Caco-2 (cell line): ENCODE measurements at regions not wholly inside any gene's neighbourhood (a gene's known extent, or its start where the extent isn't known, plus 50 kb on each side); places are given as distances from the start of the nearest gene placed in this dataset.

Experiments
- BruUV-seq: library from RNA; stranded (reverse); fragments of 400-500 nt; replicated peaks from 2 replicates; lab custom pipeline; 2021; lab: Mats Ljungman, UMichigan
- CTCF ChIA-PET: fragments of 300-600 bp; sonication (Branson Sonifier 250); formaldehyde crosslinking; loops from one replicate; lab custom pipeline; 2022; ENCODE audit warnings: antibody characterized with exemption; lab: Charles Lee
- POLR2A ChIA-PET: fragments of 300-600 bp; sonication (Branson Sonifier 250); formaldehyde crosslinking; loops from one replicate; lab custom pipeline; 2022; ENCODE audit warnings: antibody characterized with exemption; lab: Charles Lee
- DNase-seq, 2 experiments: peaks; one replicate each; pipeline versions ENCODE4 v3.0.0 to v3.0.0-alpha.2; 2020 to 2022
- H3K27me3 ChIP-seq: replicated peaks from 2 replicates; pipeline ENCODE4 v1.6.0; 2011; ENCODE audit warnings: low read length; ENCODE audit not compliant: control insufficient read depth, insufficient read depth
- H3K36me3 ChIP-seq: 2 replicates; pipeline ENCODE4 v1.5.1; 2011; ENCODE audit warnings: low read length; ENCODE audit not compliant: control insufficient read depth, insufficient read depth
- H3K4me1 ChIP-seq: fragments of 250-450 bp; sonication (Bioruptor Pico); 2 replicates; pipeline ENCODE4 v1.5.1; 2020; ENCODE audit warnings: mild to moderate bottlenecking
- H3K4me3 ChIP-seq: 2 replicates; pipeline ENCODE4 v1.5.1; 2011; ENCODE audit warnings: low read depth, mild to moderate bottlenecking, control low read depth, low read length
- H3K9me3 ChIP-seq: fragments of 250-450 bp; sonication (Bioruptor Pico); 2 replicates; pipeline ENCODE4 v1.5.1; 2020; ENCODE audit warnings: mild to moderate bottlenecking, moderate library complexity
- H3K27ac Mint-ChIP-seq: one replicate; pipeline ENCODE4 v1.8.0; 2022; ENCODE audit warnings: mixed read lengths; ENCODE audit not compliant: unreplicated experiment
- H3K27me3 Mint-ChIP-seq: one replicate; pipeline ENCODE4 v1.8.0; 2022; ENCODE audit warnings: mixed read lengths; ENCODE audit not compliant: insufficient read depth, unreplicated experiment
- H3K36me3 Mint-ChIP-seq: one replicate; pipeline ENCODE4 v1.8.0; 2022; ENCODE audit warnings: mild to moderate bottlenecking, mixed read lengths; ENCODE audit not compliant: insufficient read depth, unreplicated experiment
- H3K4me1 Mint-ChIP-seq: one replicate; pipeline ENCODE4 v1.8.0; 2022; ENCODE audit warnings: low read depth, mixed read lengths; ENCODE audit not compliant: unreplicated experiment
- H3K4me3 Mint-ChIP-seq: one replicate; pipeline ENCODE4 v1.8.0; 2022; ENCODE audit warnings: mild to moderate bottlenecking, moderate library complexity, mixed read lengths; ENCODE audit not compliant: unreplicated experiment
- H3K9me3 Mint-ChIP-seq: one replicate; pipeline ENCODE4 v1.8.0; 2022; ENCODE audit warnings: mixed read lengths; ENCODE audit not compliant: unreplicated experiment
- CTCF ChIP-seq, 2 experiments: fragments of 200-600 bp in 1 of 2; IDR thresholded peaks; 1 replicate in 1 of 2; 2 replicates in 1 of 2; pipeline versions ENCODE4 v1.5.1 to v1.8.0; 2011 to 2022; ENCODE audit warnings: antibody characterized with exemption in 1 of 2, control low read depth in 1 of 2, inconsistent platforms in 1 of 2, low read depth in 1 of 2, low read length in 1 of 2, mild to moderate bottlenecking in 1 of 2, moderate library complexity in 1 of 2; ENCODE audit not compliant: insufficient read depth in 1 of 2, severe bottlenecking in 1 of 2, unreplicated experiment in 1 of 2
- intact Hi-C: fragments of 100-400 bp; cut with micrococcal nuclease; formaldehyde crosslinking; loops from one replicate; pipeline ENCODE4 v1.10.0; 2022; ENCODE audit not compliant: unreplicated experiment

DNA sequence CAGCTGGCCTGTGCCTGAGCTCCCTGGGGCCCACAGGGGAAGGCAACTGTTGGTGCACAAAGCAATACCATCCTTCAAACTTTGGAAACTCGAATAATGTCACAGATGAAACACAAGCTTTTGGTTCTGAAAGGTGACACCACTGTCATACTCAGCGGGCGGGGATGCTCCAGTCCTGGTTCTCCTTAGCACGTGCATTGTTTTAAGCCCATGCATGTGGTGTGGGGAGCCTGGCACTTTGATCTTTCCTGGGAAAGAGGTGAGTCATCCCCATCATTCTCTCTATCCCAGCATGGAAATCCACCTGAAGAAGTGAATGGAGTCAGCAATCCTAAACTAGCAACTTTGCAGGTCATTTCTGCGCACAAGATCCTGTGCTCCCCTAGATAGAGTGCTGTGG lies 119.6 kb downstream of the GLRX3 start:
- no peaks in the 10 kb centered on the region for H3K27me3 Mint-ChIP-seq
- no peaks in the 10 kb centered on the region for H3K4me1 Mint-ChIP-seq
- POLR2A ChIA-PET: no interaction called here
- H3K36me3 Mint-ChIP-seq: no peaks in the 10 kb centered on the region
- peaks cover 23% of the 10 kb centered on the region for H3K9me3 Mint-ChIP-seq
- CTCF ChIA-PET: no interaction called here
- Histone ChIP-seq H3K9me3 (no peaks in the 10 kb centered on the region), H3K4me3 (no peak overlapping the region), H3K4me1 (no peaks in the 10 kb centered on the region), H3K36me3 (no peaks in the 10 kb centered on the region), H3K27me3 (no peaks in the 10 kb centered on the region)
- no peak for DNase-seq
- H3K4me3 Mint-ChIP-seq: no peak overlapping the region
- no peak overlapping the region for H3K27ac Mint-ChIP-seq
- intact Hi-C loops: no loop called here
- BruUV-seq: no TSS peak
- TF ChIP-seq CTCF (IDR thresholded peaks at IDR 0.05; ENCODE audit: insufficient read depth in 1 of 2, low read depth in 1 of 2, low read length in 1 of 2, severe bottlenecking in 1 of 2, unreplicated experiment in 1 of 2): no peak

- peaks cover 43% of the 10 kb centered on the region for H3K9me3 Mint-ChIP-seq
- no peak overlapping the region for H3K4me3 ChIP-seq
- no peak for DNase-seq
- no peaks in the 10 kb centered on the region for H3K27me3 Mint-ChIP-seq
- H3K4me1 Mint-ChIP-seq: no peaks in the 10 kb centered on the region
- ChIA-PET POLR2A (no interaction called here), CTCF (interaction anchor here (0.6 kb wide), 1 partner anchor 86 kb away, joined by 4 read pairs; no protein-coding TSS in a partner anchor)
- H3K4me3 Mint-ChIP-seq: no peak overlapping the region
- no peaks in the 10 kb centered on the region for H3K9me3 ChIP-seq
- no peak for TF ChIP-seq CTCF (IDR thresholded peaks at IDR 0.05; ENCODE audit: insufficient read depth in 1 of 2, low read depth in 1 of 2, low read length in 1 of 2, severe bottlenecking in 1 of 2, unreplicated experiment in 1 of 2)
- no peaks in the 10 kb centered on the region for H3K27me3 ChIP-seq
- no peaks in the 10 kb centered on the region for H3K4me1 ChIP-seq
- H3K36me3 Mint-ChIP-seq: no peaks in the 10 kb centered on the region
- no TSS peak for BruUV-seq
- intact Hi-C loops: no loop called here
- H3K27ac Mint-ChIP-seq: no peak overlapping the region
- no peaks in the 10 kb centered on the region for H3K36me3 ChIP-seq
Observed at GRCh38 chr10:130257897-130258296, 121.7 kb downstream of the GLRX3 start.

GRCh38 chr10:130259380-130259779 lies 123.2 kb downstream of the GLRX3 start:
- peaks cover 55% of the 10 kb centered on the region for H3K9me3 Mint-ChIP-seq
- no peak overlapping the region for H3K27ac Mint-ChIP-seq
- ChIA-PET CTCF (no interaction called here), POLR2A (no interaction called here)
- no peaks in the 10 kb centered on the region for H3K36me3 ChIP-seq
- no peaks in the 10 kb centered on the region for H3K27me3 Mint-ChIP-seq
- intact Hi-C loops: no loop called here
- DNase-seq: no peak
- TF ChIP-seq CTCF (IDR thresholded peaks at IDR 0.05; ENCODE audit: insufficient read depth in 1 of 2, low read depth in 1 of 2, low read length in 1 of 2, severe bottlenecking in 1 of 2, unreplicated experiment in 1 of 2): no peak
- no peaks in the 10 kb centered on the region for H3K27me3 ChIP-seq
- H3K9me3 ChIP-seq: no peaks in the 10 kb centered on the region
- no TSS peak for BruUV-seq
- no peaks in the 10 kb centered on the region for H3K4me1 ChIP-seq
- no peaks in the 10 kb centered on the region for H3K36me3 Mint-ChIP-seq
- no peak overlapping the region for H3K4me3 ChIP-seq
- H3K4me3 Mint-ChIP-seq: no peak overlapping the region
- no peaks in the 10 kb centered on the region for H3K4me1 Mint-ChIP-seq
